SK-N-SH (cell line): ENCODE measurements at regions not wholly inside any gene's neighbourhood (a gene's known extent, or its start where the extent isn't known, plus 50 kb on each side); places are given as distances from the start of the nearest gene placed in this dataset.
A peak's percentile ranks its signal among the peaks of the same experiment; 100 is the strongest.

Experiments used
- CTCF ChIA-PET: fragments of 300-600, 350-600 bp; formaldehyde crosslinking; extraction: SDS; loops from one replicate; lab custom pipeline; 2021; lab: Yijun Ruan, JAX
- POLR2A ChIA-PET: fragments of 350-600 bp; sonication (Branson Sonifier 250); formaldehyde crosslinking; extraction: SDS; loops from one replicate; lab custom pipeline; 2020; ENCODE audit warnings: antibody characterized with exemption, inconsistent platforms; lab: Yijun Ruan, JAX
- DNase-seq: peaks from one replicate; pipeline ENCODE4 v3.0.0; 2012
- H2AFZ ChIP-seq: fragments of 200-600 bp; sonication (generic); 2 replicates; pipeline ENCODE4 v1.8.1; 2016; ENCODE audit warnings: antibody characterized with exemption, mild to moderate bottlenecking, low read depth
- H3F3A ChIP-seq: fragments of 200-600 bp; sonication (generic); replicated peaks from 2 replicates; pipeline ENCODE3; 2016; ENCODE audit warnings: antibody characterized with exemption, mild to moderate bottlenecking; ENCODE audit not compliant: insufficient read depth
- H3K27ac ChIP-seq, 2 experiments: fragments of 200-500 bp in 1 of 2; fragments of 200-600 bp in 1 of 2; sonication (Bioruptor generic) in 1 of 2; sonication (generic), shearing (Covaris generic) in 1 of 2; 2 replicates each; pipeline versions ENCODE4 v1.5.1 to v1.6.1; 2014 to 2016; ENCODE audit warnings: low read depth in 2 of 2, inconsistent platforms in 1 of 2, low read length in 1 of 2, mild to moderate bottlenecking in 1 of 2, mixed read lengths in 1 of 2
- H3K27me3 ChIP-seq: fragments of 200-600 bp; sonication (generic), shearing (Covaris generic); 2 replicates; pipeline ENCODE4 v1.6.1; 2016; ENCODE audit warnings: mixed run types; ENCODE audit not compliant: insufficient read depth
- H3K36me3 ChIP-seq, 2 experiments: fragments of 200-500 bp in 1 of 2; fragments of 200-600 bp in 1 of 2; sonication (Bioruptor generic) in 1 of 2; sonication (generic) in 1 of 2; replicated peaks in 1 of 2; 2 replicates each; pipeline versions ENCODE3 to v1.5.1; 2014 to 2016; ENCODE audit warnings: low read length in 1 of 2, mild to moderate bottlenecking in 1 of 2; ENCODE audit not compliant: insufficient read depth in 2 of 2, control insufficient read depth in 1 of 2
- H3K4me1 ChIP-seq, 2 experiments: fragments of 200-500 bp in 1 of 2; fragments of 200-600 bp in 1 of 2; sonication (Bioruptor generic) in 1 of 2; sonication (generic), shearing (Covaris generic) in 1 of 2; 2 replicates each; pipeline versions ENCODE4 v1.5.1 to v1.6.1; 2014 to 2016; ENCODE audit warnings: low read depth in 1 of 2, low read length in 1 of 2, mixed run types in 1 of 2; ENCODE audit not compliant: insufficient read depth in 2 of 2, control insufficient read depth in 1 of 2
- H3K4me2 ChIP-seq: fragments of 200-600 bp; sonication (generic), shearing (Covaris generic); 2 replicates; pipeline ENCODE4 v1.6.1; 2017; ENCODE audit warnings: mixed run types
- H3K4me3 ChIP-seq, 2 experiments: fragments of 200-500 bp in 1 of 2; fragments of 200-600 bp in 1 of 2; sonication (Bioruptor generic) in 1 of 2; sonication (generic), shearing (Covaris generic) in 1 of 2; 2 replicates each; pipeline versions ENCODE4 v1.5.1 to v1.8.1; 2014 to 2016; ENCODE audit warnings: low read depth in 2 of 2, inconsistent platforms in 1 of 2, low read length in 1 of 2, mild to moderate bottlenecking in 1 of 2, mixed read lengths in 1 of 2, moderate library complexity in 1 of 2
- H3K79me2 ChIP-seq: fragments of 200-600 bp; sonication (generic); 2 replicates; pipeline ENCODE4 v1.8.1; 2017; ENCODE audit warnings: mild to moderate bottlenecking; ENCODE audit not compliant: insufficient read depth
- H3K9ac ChIP-seq: fragments of 200-600 bp; sonication (generic); 2 replicates; pipeline ENCODE4 v1.6.1; 2017; ENCODE audit warnings: mixed run types
- H3K9me2 ChIP-seq: fragments of 200-600 bp; sonication (generic); 2 replicates; pipeline ENCODE4 v1.6.1; 2017; ENCODE audit warnings: mixed run types
- H3K9me3 ChIP-seq: fragments of 200-600 bp; sonication (generic); 2 replicates; pipeline ENCODE4 v1.6.1; 2017; ENCODE audit warnings: mixed run types, mild to moderate bottlenecking, moderate library complexity
- H4K20me1 ChIP-seq: fragments of 200-600 bp; sonication (generic); 2 replicates; pipeline ENCODE4 v1.6.1; 2017; ENCODE audit warnings: mild to moderate bottlenecking, mixed run types; ENCODE audit not compliant: insufficient read depth
- ELF1 ChIP-seq: IDR thresholded peaks from 2 replicates; pipeline ENCODE4 v1.4.0; 2012
- EP300 ChIP-seq, 2 experiments: IDR thresholded peaks; 2 replicates each; pipeline versions ENCODE4 v1.4.0 to v1.6.1; 2012; ENCODE audit warnings: borderline replicate concordance in 1 of 2, low read depth in 1 of 2, low read length in 1 of 2
- JUND ChIP-seq: IDR thresholded peaks from 2 replicates; pipeline ENCODE4 v1.4.0; 2012
- MXI1 ChIP-seq: IDR thresholded peaks from 2 replicates; pipeline ENCODE4 v1.6.1; 2012; ENCODE audit warnings: mild to moderate bottlenecking, low read depth, low read length, improper control_type of control experiment
- NRF1 ChIP-seq: IDR thresholded peaks from 2 replicates; pipeline ENCODE4 v1.6.1; 2012; ENCODE audit warnings: low read depth, mild to moderate bottlenecking, low read length
- PBX3 ChIP-seq: IDR thresholded peaks from 2 replicates; pipeline ENCODE4; 2012
- TCF12 ChIP-seq: IDR thresholded peaks from 2 replicates; pipeline ENCODE4 v1.4.0; 2012
- WGBS: methylation state at CpG from one replicate; pipeline ENCODE4 v1.1.6; 2017; ENCODE audit warnings: low lambda C conversion rate; 5-methylcytosine and 5-hydroxymethylcytosine counted together
- TF ChIP-seq, protein P1 (sequence below): IDR thresholded peaks from 2 replicates; pipeline ENCODE4 v1.6.1; 2012; ENCODE audit warnings: mild to moderate bottlenecking, low read depth, low read length, moderate library complexity
- TF ChIP-seq, protein P2 (sequence below): fragments of 150-350 bp; IDR thresholded peaks from 2 replicates; pipeline ENCODE4 v1.6.1; 2017; ENCODE audit warnings: antibody characterized with exemption, low read length, low read depth, borderline replicate concordance

DNA sequence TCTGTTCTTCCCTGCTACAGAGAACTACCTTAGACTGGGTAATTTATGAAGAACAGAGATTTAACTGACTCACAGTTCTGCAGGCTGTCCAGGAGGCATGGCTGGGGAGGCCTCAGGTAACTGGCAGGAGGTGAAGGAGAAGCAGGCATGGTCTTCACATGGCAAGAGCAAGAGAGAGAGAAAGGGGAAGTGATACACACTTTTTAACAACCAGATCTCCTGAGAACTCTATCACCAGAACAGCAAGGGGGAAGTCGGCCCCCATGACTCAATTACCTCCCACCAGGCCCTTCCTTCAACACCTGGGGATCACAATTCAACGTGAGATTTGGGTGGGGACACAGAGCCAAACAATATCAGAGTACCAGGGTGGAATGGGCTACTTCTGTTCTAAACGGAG lies 766.8 kb downstream of the TLE1 start:
- Histone ChIP-seq H3K79me2 (no peaks in the 10 kb centered on the region), H3K4me3 (no peak overlapping the region), H3K9ac (no peak overlapping the region), H3K4me2 (no peak overlapping the region), H3K4me1 (no peaks in the 10 kb centered on the region)
- CTCF ChIA-PET, result no interaction called here
- TF ChIP-seq, protein P1, sequence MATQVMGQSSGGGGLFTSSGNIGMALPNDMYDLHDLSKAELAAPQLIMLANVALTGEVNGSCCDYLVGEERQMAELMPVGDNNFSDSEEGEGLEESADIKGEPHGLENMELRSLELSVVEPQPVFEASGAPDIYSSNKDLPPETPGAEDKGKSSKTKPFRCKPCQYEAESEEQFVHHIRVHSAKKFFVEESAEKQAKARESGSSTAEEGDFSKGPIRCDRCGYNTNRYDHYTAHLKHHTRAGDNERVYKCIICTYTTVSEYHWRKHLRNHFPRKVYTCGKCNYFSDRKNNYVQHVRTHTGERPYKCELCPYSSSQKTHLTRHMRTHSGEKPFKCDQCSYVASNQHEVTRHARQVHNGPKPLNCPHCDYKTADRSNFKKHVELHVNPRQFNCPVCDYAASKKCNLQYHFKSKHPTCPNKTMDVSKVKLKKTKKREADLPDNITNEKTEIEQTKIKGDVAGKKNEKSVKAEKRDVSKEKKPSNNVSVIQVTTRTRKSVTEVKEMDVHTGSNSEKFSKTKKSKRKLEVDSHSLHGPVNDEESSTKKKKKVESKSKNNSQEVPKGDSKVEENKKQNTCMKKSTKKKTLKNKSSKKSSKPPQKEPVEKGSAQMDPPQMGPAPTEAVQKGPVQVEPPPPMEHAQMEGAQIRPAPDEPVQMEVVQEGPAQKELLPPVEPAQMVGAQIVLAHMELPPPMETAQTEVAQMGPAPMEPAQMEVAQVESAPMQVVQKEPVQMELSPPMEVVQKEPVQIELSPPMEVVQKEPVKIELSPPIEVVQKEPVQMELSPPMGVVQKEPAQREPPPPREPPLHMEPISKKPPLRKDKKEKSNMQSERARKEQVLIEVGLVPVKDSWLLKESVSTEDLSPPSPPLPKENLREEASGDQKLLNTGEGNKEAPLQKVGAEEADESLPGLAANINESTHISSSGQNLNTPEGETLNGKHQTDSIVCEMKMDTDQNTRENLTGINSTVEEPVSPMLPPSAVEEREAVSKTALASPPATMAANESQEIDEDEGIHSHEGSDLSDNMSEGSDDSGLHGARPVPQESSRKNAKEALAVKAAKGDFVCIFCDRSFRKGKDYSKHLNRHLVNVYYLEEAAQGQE, result no peak
- TF ChIP-seq, all 33 proteins: peak for 0
- Histone ChIP-seq H3K27ac (no peak overlapping the region), H3F3A (no peaks in the 10 kb centered on the region), H3K27me3 (no peaks in the 10 kb centered on the region), H2AFZ (no peak overlapping the region), H4K20me1 (no peaks in the 10 kb centered on the region), H3K36me3 (no peaks in the 10 kb centered on the region), H3K9me2 (no peaks in the 10 kb centered on the region), H3K9me3 (no peaks in the 10 kb centered on the region)
- POLR2A ChIA-PET, result no interaction called here
- 7% methylated on average over 3 of the region's 3 CpGs for WGBS
- no peak for DNase-seq

GRCh38 chr9:80906728-80907127 lies 782.6 kb downstream of the TLE1 start:
- Histone ChIP-seq H3K4me2 (no peak overlapping the region), H4K20me1 (no peaks in the 10 kb centered on the region), H3K27ac (no peak overlapping the region), H3K9me2 (no peaks in the 10 kb centered on the region), H3K36me3 (no peaks in the 10 kb centered on the region), H3K4me1 (no peaks in the 10 kb centered on the region), H3K27me3 (no peaks in the 10 kb centered on the region), H3K9ac (no peak overlapping the region), H3K4me3 (no peak overlapping the region), H3K79me2 (no peaks in the 10 kb centered on the region), H3F3A (no peaks in the 10 kb centered on the region), H2AFZ (no peak overlapping the region), H3K9me3 (no peaks in the 10 kb centered on the region)
- WGBS, result 71% methylated on average over 9 of the region's 10 CpGs
- POLR2A ChIA-PET, result no interaction called here
- CTCF ChIA-PET, result no interaction called here
- TF ChIP-seq ELF1 (no peak), EP300 (IDR thresholded peaks at IDR 0.05; ENCODE audit: borderline replicate concordance in 1 of 2, low read depth in 1 of 2, low read length in 1 of 2) (no peak), JUND (no peak), MXI1 (no peak)
- no peak for DNase-seq

DNA sequence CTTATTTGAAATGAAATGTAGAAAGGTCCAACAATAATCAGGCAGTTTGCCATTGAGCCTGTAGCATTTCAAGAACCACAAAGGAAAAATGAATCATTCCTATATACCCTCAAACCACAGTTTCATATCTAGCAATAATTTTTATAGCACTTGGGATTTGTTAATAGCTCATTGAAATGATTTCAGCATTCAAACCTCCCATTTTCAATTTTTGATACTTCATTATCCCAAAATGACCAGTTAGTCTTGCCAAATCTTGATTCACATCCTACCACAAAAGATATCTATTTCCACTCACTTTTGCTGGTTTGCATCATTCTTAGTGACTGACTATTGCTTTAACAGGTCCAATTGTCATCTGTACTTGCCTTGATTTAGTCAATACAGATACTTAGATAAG lies 790.1 kb downstream of the TLE1 start:
- Histone ChIP-seq H4K20me1 (no peaks in the 10 kb centered on the region), H3K4me2 (no peak overlapping the region), H3K4me3 (no peak overlapping the region), H3K36me3 (no peaks in the 10 kb centered on the region), H3K9me3 (no peaks in the 10 kb centered on the region), H3K4me1 (no peaks in the 10 kb centered on the region), H2AFZ (no peak overlapping the region), H3F3A (no peaks in the 10 kb centered on the region), H3K27me3 (no peaks in the 10 kb centered on the region), H3K79me2 (no peaks in the 10 kb centered on the region), H3K27ac (no peak overlapping the region), H3K9me2 (no peaks in the 10 kb centered on the region), H3K9ac (no peak overlapping the region)
- POLR2A ChIA-PET, result no interaction called here
- DNase-seq, result no peak
- TF ChIP-seq PBX3 (0 out of 2 replicates have a peak, but pooled peaks have one; percentile 6), NRF1 (no peak), TCF12 (peak; percentile 38; the same call in 1 of the 2 replicates)
- TF ChIP-seq, protein P2, sequence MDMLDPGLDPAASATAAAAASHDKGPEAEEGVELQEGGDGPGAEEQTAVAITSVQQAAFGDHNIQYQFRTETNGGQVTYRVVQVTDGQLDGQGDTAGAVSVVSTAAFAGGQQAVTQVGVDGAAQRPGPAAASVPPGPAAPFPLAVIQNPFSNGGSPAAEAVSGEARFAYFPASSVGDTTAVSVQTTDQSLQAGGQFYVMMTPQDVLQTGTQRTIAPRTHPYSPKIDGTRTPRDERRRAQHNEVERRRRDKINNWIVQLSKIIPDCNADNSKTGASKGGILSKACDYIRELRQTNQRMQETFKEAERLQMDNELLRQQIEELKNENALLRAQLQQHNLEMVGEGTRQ, result no peak
- CTCF ChIA-PET, result no interaction called here
